ENCODE measurements at regions not wholly inside any gene's neighbourhood (a gene's known extent, or its start where the extent isn't known, plus 50 kb on each side); places are given as distances from the start of the nearest gene placed in this dataset.
"Not testable (repeated sequence)": the region's sequence is repeated elsewhere in the genome, so short reads cannot be mapped to it uniquely, and the experiment has no call there.

DNA sequence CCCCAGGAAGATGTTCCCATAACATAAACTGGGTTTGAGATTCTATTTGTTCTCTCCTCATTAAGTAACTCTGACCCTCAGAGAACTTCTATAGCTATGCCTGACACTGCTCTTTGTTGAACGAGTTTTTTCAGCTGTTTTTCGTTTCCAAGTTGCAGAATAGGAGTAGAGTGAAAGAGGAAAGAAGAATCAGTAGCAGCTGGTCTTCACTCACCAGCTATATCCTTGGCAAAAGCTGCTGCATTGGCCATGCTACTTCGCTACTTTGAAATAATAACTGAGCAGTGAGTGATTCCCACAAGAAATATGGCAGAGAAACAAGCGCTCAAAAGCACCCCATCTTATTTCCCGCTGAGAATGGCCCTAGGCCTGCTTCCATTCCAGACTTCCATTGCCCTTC, 329.0 kb downstream of the ISL1 start:
- H3K4me1 ChIP-seq: no peaks in the 10 kb centered on the region
- H3K27ac ChIP-seq: no peak overlapping the region
- no peaks in the 10 kb centered on the region for H3K36me3 ChIP-seq
- no peaks in the 10 kb centered on the region for H3K9me3 ChIP-seq
- no peak for DNase-seq (ENCODE audit: extremely low spot score in 2 of 2)
- intact Hi-C loops (cut with DNase I): no loop called here
- H3K27me3 ChIP-seq: no peaks in the 10 kb centered on the region
- TF ChIP-seq, protein P1, sequence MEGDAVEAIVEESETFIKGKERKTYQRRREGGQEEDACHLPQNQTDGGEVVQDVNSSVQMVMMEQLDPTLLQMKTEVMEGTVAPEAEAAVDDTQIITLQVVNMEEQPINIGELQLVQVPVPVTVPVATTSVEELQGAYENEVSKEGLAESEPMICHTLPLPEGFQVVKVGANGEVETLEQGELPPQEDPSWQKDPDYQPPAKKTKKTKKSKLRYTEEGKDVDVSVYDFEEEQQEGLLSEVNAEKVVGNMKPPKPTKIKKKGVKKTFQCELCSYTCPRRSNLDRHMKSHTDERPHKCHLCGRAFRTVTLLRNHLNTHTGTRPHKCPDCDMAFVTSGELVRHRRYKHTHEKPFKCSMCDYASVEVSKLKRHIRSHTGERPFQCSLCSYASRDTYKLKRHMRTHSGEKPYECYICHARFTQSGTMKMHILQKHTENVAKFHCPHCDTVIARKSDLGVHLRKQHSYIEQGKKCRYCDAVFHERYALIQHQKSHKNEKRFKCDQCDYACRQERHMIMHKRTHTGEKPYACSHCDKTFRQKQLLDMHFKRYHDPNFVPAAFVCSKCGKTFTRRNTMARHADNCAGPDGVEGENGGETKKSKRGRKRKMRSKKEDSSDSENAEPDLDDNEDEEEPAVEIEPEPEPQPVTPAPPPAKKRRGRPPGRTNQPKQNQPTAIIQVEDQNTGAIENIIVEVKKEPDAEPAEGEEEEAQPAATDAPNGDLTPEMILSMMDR (IDR thresholded peaks at IDR 0.05): no peak
- TF ChIP-seq POLR2A (IDR thresholded peaks at IDR 0.05) (no peak), POLR2AphosphoS5 (IDR thresholded peaks at IDR 0.05; ENCODE audit: insufficient read depth in 1 of 2, low read depth in 1 of 2) (no peak)
- no peak overlapping the region for H3K4me3 ChIP-seq

DNA sequence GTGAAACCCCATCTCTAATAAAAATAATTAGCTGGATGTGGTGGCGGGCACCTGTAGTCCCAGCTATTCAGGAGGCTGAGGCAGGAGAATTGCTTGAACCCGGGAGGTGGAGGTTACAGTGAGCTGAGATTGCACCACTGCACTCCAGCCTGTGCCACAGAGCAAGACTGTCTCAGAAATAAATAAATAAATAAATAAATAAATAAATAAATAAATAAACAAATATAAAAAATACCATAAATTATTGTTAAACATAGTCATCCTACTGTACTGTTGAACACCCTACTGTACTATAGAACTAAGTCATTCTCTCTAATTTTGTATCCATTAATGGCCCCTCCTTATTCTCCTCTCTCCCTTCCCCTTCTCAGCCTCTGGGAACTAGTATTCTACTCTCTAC, 332.2 kb downstream of the ISL1 start:
- H3K4me3 ChIP-seq; DNase-seq (ENCODE audit: extremely low spot score in 2 of 2); H3K36me3 ChIP-seq; H3K4me1 ChIP-seq; H3K27ac ChIP-seq; intact Hi-C loops (cut with DNase I); H3K27me3 ChIP-seq; H3K9me3 ChIP-seq: not testable (repeated sequence)

DNA sequence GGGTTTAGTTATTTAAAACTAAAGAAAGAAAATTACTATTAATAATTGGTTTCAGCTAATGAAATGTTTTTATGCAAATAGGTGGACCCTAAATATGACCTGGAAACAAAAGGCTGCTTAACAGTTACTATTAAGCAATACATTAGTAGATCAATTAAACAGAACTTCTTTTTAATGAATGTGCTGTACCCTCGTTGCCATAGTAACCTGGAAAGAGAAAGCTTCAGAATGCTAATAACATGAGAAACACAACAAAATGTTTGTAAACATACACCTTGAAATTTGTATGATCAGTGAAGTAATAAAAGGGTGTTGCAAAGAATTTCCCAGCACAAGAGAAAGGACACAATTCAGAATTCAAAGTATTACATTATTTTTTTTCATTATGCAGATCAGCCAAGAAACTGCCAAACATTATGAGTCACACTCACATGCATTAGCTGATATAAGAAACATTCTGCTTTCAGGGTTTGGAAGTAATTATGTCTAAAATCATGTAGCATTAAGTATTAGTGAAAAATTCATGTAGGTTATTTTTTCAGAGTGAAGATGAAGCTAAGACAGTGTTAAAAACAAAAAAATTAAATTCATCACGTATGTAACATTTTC, 348.3 kb downstream of the ISL1 start:
- H3K9me3 ChIP-seq: no peaks in the 10 kb centered on the region
- no peak overlapping the region for H3K27ac ChIP-seq
- no peak overlapping the region for H3K4me3 ChIP-seq
- intact Hi-C loops (cut with DNase I): no loop called here
- no peak for DNase-seq (ENCODE audit: extremely low spot score in 2 of 2)
- H3K27me3 ChIP-seq: no peaks in the 10 kb centered on the region
- no peaks in the 10 kb centered on the region for H3K36me3 ChIP-seq
- H3K4me1 ChIP-seq: no peaks in the 10 kb centered on the region
- TF ChIP-seq, protein P1 (IDR thresholded peaks at IDR 0.05): no peak
- TF ChIP-seq POLR2AphosphoS5 (IDR thresholded peaks at IDR 0.05; ENCODE audit: insufficient read depth in 1 of 2, low read depth in 1 of 2): no peak
- TF ChIP-seq POLR2A (IDR thresholded peaks at IDR 0.05): no peak

GRCh38 chr5:51732304-51732703, 349.1 kb downstream of the ISL1 start:
- no peak for DNase-seq (ENCODE audit: extremely low spot score in 2 of 2)
- no peaks in the 10 kb centered on the region for H3K9me3 ChIP-seq
- no peaks in the 10 kb centered on the region for H3K4me1 ChIP-seq
- no peak overlapping the region for H3K4me3 ChIP-seq
- H3K36me3 ChIP-seq: no peaks in the 10 kb centered on the region
- intact Hi-C loops (cut with DNase I): no loop called here
- TF ChIP-seq, protein P1 (IDR thresholded peaks at IDR 0.05): no peak
- TF ChIP-seq POLR2A (IDR thresholded peaks at IDR 0.05): no peak
- no peak for TF ChIP-seq POLR2AphosphoS5 (IDR thresholded peaks at IDR 0.05; ENCODE audit: insufficient read depth in 1 of 2, low read depth in 1 of 2)
- H3K27ac ChIP-seq: no peak overlapping the region
- no peaks in the 10 kb centered on the region for H3K27me3 ChIP-seq

- intact Hi-C loops (cut with DNase I): no loop called here
- no peaks in the 10 kb centered on the region for H3K27me3 ChIP-seq
- H3K9me3 ChIP-seq: no peaks in the 10 kb centered on the region
- H3K36me3 ChIP-seq: no peaks in the 10 kb centered on the region
- H3K27ac ChIP-seq: no peak overlapping the region
- no peak for DNase-seq (ENCODE audit: extremely low spot score in 2 of 2)
- H3K4me1 ChIP-seq: no peaks in the 10 kb centered on the region
- TF ChIP-seq POLR2AphosphoS5 (IDR thresholded peaks at IDR 0.05; ENCODE audit: insufficient read depth in 1 of 2, low read depth in 1 of 2) (no peak), POLR2A (IDR thresholded peaks at IDR 0.05) (no peak)
- TF ChIP-seq, protein P1 (IDR thresholded peaks at IDR 0.05): no peak
- no peak overlapping the region for H3K4me3 ChIP-seq
These were observed 351.4 kb downstream of the ISL1 start for GRCh38 chr5:51734677-51735076.
